WTC11 (cell line): ENCODE measurements at regions not wholly inside any gene's neighbourhood (a gene's known extent, or its start where the extent isn't known, plus 50 kb on each side); places are given as distances from the start of the nearest gene placed in this dataset.
A peak's percentile ranks its signal among the peaks of the same experiment; 100 is the strongest.

Source experiments
- ATAC-seq: fragments of 200-7000 bp; cut with Tn5 transposase; 2 replicates; pipeline ENCODE4 v1.10.0; 2021; ENCODE audit warnings: mild to moderate bottlenecking, moderate library complexity
- CTCF ChIA-PET: fragments of 300-600 bp; sonication (Branson Sonifier 250); formaldehyde crosslinking; loops from one replicate; lab custom pipeline; 2021; ENCODE audit warnings: antibody characterized with exemption; lab: Charles Lee
- POLR2A ChIA-PET: fragments of 350-600 bp; sonication (Branson Sonifier 250); formaldehyde crosslinking; loops from one replicate; lab custom pipeline; 2021; ENCODE audit warnings: antibody characterized with exemption; lab: Charles Lee
- DNase-seq: peaks from one replicate; pipeline ENCODE4 v3.0.0; 2021; ENCODE audit warnings: low spot score
- H3K27ac Mint-ChIP-seq: 2 replicates; pipeline ENCODE4 v1.8.0; 2021; ENCODE audit warnings: mixed read lengths
- H3K27me3 Mint-ChIP-seq: 2 replicates; pipeline ENCODE4 v1.8.0; 2021; ENCODE audit warnings: low read depth, mild to moderate bottlenecking, moderate library complexity, mixed read lengths
- H3K36me3 Mint-ChIP-seq: 2 replicates; pipeline ENCODE4 v1.8.0; 2021; ENCODE audit warnings: mixed read lengths
- H3K4me1 Mint-ChIP-seq: 2 replicates; pipeline ENCODE4 v1.8.0; 2022; ENCODE audit warnings: mixed read lengths
- H3K4me3 Mint-ChIP-seq: 2 replicates; pipeline ENCODE4 v1.8.0; 2021; ENCODE audit warnings: mild to moderate bottlenecking, moderate library complexity, mixed read lengths
- H3K9me3 Mint-ChIP-seq: 2 replicates; pipeline ENCODE4 v1.8.0; 2021; ENCODE audit warnings: mixed read lengths
- ATF1 ChIP-seq: sonication (generic); formaldehyde crosslinking; IDR thresholded peaks from 2 replicates; pipeline ENCODE4 v1.8.1; 2023; ENCODE audit warnings: mild to moderate bottlenecking, moderate library complexity, missing genetic modification reagents
- CBFB ChIP-seq: sonication (generic); formaldehyde crosslinking; IDR thresholded peaks from 2 replicates; pipeline ENCODE4 v1.8.1; 2022; ENCODE audit warnings: mild to moderate bottlenecking, low read depth, missing genetic modification reagents
- CREB1 ChIP-seq: sonication (generic); formaldehyde crosslinking; IDR thresholded peaks from 2 replicates; pipeline ENCODE4 v1.8.0; 2023; ENCODE audit warnings: mild to moderate bottlenecking, missing genetic modification reagents
- ELF4 ChIP-seq: sonication (generic); formaldehyde crosslinking; IDR thresholded peaks from 2 replicates; pipeline ENCODE4 v1.8.1; 2022; ENCODE audit warnings: low read depth, mild to moderate bottlenecking, moderate library complexity, missing genetic modification reagents
- ESRRA ChIP-seq: sonication (generic); formaldehyde crosslinking; IDR thresholded peaks from 2 replicates; pipeline ENCODE4 v1.8.1; 2022; ENCODE audit warnings: mild to moderate bottlenecking, missing genetic modification reagents, borderline replicate concordance
- ETV6 ChIP-seq: sonication (generic); formaldehyde crosslinking; IDR thresholded peaks from 2 replicates; pipeline ENCODE4 v1.8.1; 2022; ENCODE audit warnings: mild to moderate bottlenecking, missing genetic modification reagents
- FOXP1 ChIP-seq: sonication (generic); formaldehyde crosslinking; IDR thresholded peaks from 2 replicates; pipeline ENCODE4 v1.8.0; 2022; ENCODE audit warnings: missing genetic modification reagents, mild to moderate bottlenecking, moderate library complexity, borderline replicate concordance
- HMGA2 ChIP-seq: fragments of 250-450 bp; sonication (Bioruptor Pico); IDR thresholded peaks from 2 replicates; pipeline ENCODE4 v1.4.0; 2021; ENCODE audit warnings: mild to moderate bottlenecking, moderate library complexity
- JAZF1 ChIP-seq: fragments of 250-450 bp; sonication (Bioruptor Pico); IDR thresholded peaks from 2 replicates; pipeline ENCODE4 v1.9.0; 2021; ENCODE audit warnings: moderate library complexity, mild to moderate bottlenecking, inconsistent platforms
- KAT7 ChIP-seq: sonication (generic); formaldehyde crosslinking; IDR thresholded peaks from 2 replicates; pipeline ENCODE4 v1.8.1; 2023; ENCODE audit warnings: missing genetic modification reagents, mild to moderate bottlenecking, borderline replicate concordance
- MXD4 ChIP-seq: fragments of 250-450 bp; sonication (Bioruptor Pico); IDR thresholded peaks from 2 replicates; pipeline ENCODE4 v1.8.0; 2021; ENCODE audit warnings: mild to moderate bottlenecking, moderate library complexity, borderline replicate concordance
- MYBL2 ChIP-seq: sonication (generic); formaldehyde crosslinking; IDR thresholded peaks from 2 replicates; pipeline ENCODE4 v1.8.1; 2023; ENCODE audit warnings: mild to moderate bottlenecking, moderate library complexity, missing genetic modification reagents
- NFE2L1 ChIP-seq: sonication (generic); formaldehyde crosslinking; IDR thresholded peaks from 2 replicates; pipeline ENCODE4 v1.8.1; 2023; ENCODE audit warnings: missing genetic modification reagents
- NR3C1 ChIP-seq: sonication (generic); formaldehyde crosslinking; conservative IDR thresholded peaks from 2 replicates; pipeline ENCODE4 v1.8.1; 2023; ENCODE audit warnings: low read depth, mild to moderate bottlenecking, missing genetic modification reagents
- TEAD4 ChIP-seq: sonication (generic); formaldehyde crosslinking; IDR thresholded peaks from 2 replicates; pipeline ENCODE4 v1.8.0; 2022; ENCODE audit warnings: mild to moderate bottlenecking, missing genetic modification reagents
- ZNF121 ChIP-seq: sonication (generic); formaldehyde crosslinking; IDR thresholded peaks from 2 replicates; pipeline ENCODE4 v1.8.0; 2023; ENCODE audit warnings: missing genetic modification reagents
- ZNF138 ChIP-seq: sonication (generic); formaldehyde crosslinking; conservative IDR thresholded peaks from 2 replicates; pipeline ENCODE4 v1.8.1; 2022; ENCODE audit warnings: mild to moderate bottlenecking, moderate library complexity, missing genetic modification reagents
- ZNF232 ChIP-seq: sonication (generic); formaldehyde crosslinking; IDR thresholded peaks from 2 replicates; pipeline ENCODE4 v1.8.0; 2022; ENCODE audit warnings: mild to moderate bottlenecking, missing genetic modification reagents
- ZNF416 ChIP-seq: fragments of 250-450 bp; sonication (Bioruptor Pico); IDR thresholded peaks from 2 replicates; pipeline ENCODE4 v1.9.0; 2021; ENCODE audit warnings: mild to moderate bottlenecking, inconsistent platforms
- TF ChIP-seq, protein P1 (sequence below): fragments of 250-450 bp; sonication (Bioruptor Pico); IDR thresholded peaks from 2 replicates; pipeline ENCODE4 v2.1.2; 2022; ENCODE audit warnings: mild to moderate bottlenecking, moderate library complexity
- TF ChIP-seq, protein P2 (sequence below): fragments of 250-450 bp; sonication (Bioruptor Pico); conservative IDR thresholded peaks from 2 replicates; pipeline ENCODE4 v1.9.0; 2021; ENCODE audit warnings: mild to moderate bottlenecking
- TF ChIP-seq, protein P3 (sequence below): sonication (generic); formaldehyde crosslinking; IDR thresholded peaks from 2 replicates; pipeline ENCODE4 v1.8.1; 2022; ENCODE audit warnings: missing genetic modification reagents, borderline replicate concordance
- TF ChIP-seq, protein P4 (sequence below): sonication (generic); formaldehyde crosslinking; IDR thresholded peaks from 2 replicates; pipeline ENCODE4 v1.8.0; 2022; ENCODE audit warnings: mild to moderate bottlenecking, missing genetic modification reagents

DNA sequence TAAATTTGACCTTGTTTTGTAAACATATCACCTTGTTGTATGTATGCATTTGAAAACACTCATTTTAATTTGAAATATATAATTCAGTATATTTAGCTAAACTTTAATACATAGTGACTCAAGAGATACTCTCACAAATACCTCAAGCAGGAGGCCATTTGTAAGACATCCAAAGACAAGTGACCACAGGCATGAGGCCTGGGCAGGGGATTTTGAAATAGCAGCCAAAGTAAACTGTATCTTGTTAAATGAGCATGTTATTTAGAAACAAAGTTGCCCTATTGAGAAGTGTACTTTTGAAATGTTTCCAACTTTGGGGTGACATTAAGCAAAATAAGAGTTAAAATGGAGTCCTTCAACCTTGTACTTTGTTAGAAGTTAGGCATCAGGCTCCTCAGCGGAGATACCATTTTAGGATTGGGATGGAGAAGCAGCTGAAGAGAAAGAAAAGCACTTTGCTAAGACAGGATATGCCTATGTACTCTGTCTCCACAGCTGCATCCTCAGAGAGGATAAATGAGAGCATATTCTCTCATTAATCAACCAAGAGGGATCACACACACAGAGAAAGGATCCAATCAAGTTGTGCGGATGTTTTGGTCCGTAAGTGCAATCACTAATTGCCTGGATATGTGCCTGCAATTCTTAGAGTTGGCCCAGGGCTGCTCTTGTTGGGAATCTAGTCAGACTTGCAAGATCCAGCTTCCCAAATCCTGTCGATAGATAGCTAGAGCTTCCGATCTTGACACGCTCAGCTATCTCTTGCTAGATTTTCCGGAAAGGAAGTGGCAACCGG lies 157.5 kb upstream of the HAPLN1 start:
- no peaks in the 10 kb centered on the region for H3K27me3 Mint-ChIP-seq

DNA sequence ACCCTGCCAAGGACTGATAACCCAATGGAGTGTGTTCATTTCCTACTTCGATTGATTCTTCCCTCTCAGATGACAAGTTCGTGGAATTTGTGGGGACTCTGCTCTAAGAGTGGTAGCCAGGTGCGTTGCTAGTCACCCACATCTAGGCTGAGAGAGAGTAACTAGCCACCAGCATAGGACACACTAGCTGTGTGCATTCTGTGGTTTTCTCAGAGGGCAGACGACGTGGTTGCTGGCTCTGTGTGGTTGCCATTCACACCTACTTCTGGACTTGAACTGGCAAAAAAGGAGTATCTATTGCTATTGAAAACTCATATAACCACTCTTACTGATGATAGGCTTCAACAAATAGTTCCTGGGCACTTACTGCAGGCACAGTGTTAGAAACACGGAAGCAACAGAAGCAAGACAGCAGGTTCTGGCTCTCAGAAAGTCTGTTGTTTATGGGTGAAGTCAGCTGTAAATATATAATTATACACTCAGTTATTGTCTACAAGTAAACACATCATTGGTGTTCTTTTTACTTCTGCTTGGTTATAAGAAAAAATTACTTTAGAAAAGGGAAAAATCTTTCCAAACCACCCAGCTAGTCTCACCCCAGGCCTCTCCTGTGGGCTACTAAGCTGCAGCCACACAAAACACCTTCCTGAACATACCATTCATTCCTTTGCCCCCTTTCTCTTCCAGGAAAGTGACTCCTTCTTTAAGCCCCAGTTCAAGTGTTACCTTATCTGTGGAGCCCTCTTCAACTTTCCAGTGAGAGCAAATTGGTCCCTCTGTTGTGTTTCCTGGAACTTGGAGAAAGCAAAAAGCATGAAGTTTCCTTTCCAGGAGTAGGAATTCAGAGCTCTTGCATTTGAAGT lies 151.1 kb upstream of the HAPLN1 start:
- peak; percentile 76 for ATAC-seq
- ChIA-PET POLR2A (no interaction called here), CTCF (no interaction called here)
- Mint-ChIP-seq H3K4me3 (no peak overlapping the region), H3K9me3 (no peaks in the 10 kb centered on the region), H3K27me3 (no peaks in the 10 kb centered on the region), H3K27ac (no peak overlapping the region), H3K4me1 (no peaks in the 10 kb centered on the region), H3K36me3 (no peaks in the 10 kb centered on the region)
- no peak for TF ChIP-seq ZNF232
- TF ChIP-seq JAZF1, result no peak
- TF ChIP-seq MYBL2 (CRISPR knock-in tag), result no peak
- TF ChIP-seq HMGA2 (CRISPR knock-in tag), result no peak
- TF ChIP-seq ZNF138 (CRISPR knock-in tag), result no peak
- TF ChIP-seq ESRRA (CRISPR knock-in tag), result no peak
- TF ChIP-seq, protein P1, sequence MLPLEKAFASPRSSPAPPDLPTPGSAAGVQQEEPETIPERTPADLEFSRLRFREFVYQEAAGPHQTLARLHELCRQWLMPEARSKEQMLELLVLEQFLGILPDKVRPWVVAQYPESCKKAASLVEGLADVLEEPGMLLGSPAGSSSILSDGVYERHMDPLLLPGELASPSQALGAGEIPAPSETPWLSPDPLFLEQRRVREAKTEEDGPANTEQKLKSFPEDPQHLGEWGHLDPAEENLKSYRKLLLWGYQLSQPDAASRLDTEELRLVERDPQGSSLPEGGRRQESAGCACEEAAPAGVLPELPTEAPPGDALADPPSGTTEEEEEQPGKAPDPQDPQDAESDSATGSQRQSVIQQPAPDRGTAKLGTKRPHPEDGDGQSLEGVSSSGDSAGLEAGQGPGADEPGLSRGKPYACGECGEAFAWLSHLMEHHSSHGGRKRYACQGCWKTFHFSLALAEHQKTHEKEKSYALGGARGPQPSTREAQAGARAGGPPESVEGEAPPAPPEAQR, result no peak
- TF ChIP-seq TEAD4 (CRISPR knock-in tag), result no peak
- TF ChIP-seq, protein P2, sequence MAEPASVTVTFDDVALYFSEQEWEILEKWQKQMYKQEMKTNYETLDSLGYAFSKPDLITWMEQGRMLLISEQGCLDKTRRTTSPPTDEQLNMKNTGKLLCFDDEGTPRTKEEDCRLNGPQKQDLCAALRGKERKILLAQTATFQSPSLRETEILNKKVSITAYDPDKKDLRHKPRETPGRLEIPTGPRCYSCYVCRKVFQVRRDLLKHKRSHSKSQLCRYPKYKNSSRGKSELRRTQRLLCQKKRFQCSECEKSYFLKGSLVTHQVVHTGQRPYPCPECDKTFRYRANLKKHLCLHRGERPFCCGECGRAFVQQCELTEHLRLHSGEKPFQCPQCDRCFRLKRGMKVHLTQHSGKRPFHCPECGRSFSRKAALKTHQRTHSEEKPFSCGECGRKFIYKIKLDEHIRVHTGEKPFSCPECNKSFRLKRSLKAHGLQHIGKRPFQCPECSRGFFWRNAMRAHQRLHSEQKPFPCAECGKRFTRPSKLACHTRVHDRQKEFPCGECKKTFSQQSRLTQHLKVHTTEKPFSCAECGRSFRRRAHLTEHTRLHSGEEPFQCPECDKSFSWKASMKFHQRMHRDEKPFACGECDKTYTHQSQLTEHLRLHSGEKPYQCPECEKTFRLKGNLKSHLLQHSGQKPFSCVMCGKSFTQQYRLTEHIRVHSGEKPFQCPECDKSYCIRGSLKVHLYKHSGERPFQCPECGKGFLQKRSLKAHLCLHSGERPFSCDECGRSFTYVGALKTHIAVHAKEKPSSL (CRISPR knock-in tag), result no peak
- no peak for TF ChIP-seq CBFB (CRISPR knock-in tag)
- TF ChIP-seq, protein P3, sequence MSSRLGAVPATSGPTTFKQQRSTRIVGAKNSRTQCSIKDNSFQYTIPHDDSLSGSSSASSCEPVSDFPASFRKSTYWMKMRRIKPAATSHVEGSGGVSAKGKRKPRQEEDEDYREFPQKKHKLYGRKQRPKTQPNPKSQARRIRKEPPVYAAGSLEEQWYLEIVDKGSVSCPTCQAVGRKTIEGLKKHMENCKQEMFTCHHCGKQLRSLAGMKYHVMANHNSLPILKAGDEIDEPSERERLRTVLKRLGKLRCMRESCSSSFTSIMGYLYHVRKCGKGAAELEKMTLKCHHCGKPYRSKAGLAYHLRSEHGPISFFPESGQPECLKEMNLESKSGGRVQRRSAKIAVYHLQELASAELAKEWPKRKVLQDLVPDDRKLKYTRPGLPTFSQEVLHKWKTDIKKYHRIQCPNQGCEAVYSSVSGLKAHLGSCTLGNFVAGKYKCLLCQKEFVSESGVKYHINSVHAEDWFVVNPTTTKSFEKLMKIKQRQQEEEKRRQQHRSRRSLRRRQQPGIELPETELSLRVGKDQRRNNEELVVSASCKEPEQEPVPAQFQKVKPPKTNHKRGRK (CRISPR knock-in tag), result no peak
- TF ChIP-seq ZNF121 (CRISPR knock-in tag), result no peak
- TF ChIP-seq FOXP1 (CRISPR knock-in tag), result no peak
- DNase-seq, result no peak

More for the DNA sequence above, 157.5 kb upstream of the HAPLN1 start:
- no peak for DNase-seq
- Mint-ChIP-seq H3K4me1 (peaks cover 5% of the 10 kb centered on the region), H3K27ac (no peak overlapping the region), H3K4me3 (no peak overlapping the region), H3K36me3 (no peaks in the 10 kb centered on the region), H3K9me3 (no peaks in the 10 kb centered on the region)
- POLR2A ChIA-PET, result no interaction called here
- ATAC-seq, result no peak
- TF ChIP-seq CREB1, result no peak
- TF ChIP-seq, protein P4, sequence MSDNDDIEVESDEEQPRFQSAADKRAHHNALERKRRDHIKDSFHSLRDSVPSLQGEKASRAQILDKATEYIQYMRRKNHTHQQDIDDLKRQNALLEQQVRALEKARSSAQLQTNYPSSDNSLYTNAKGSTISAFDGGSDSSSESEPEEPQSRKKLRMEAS (CRISPR knock-in tag), result no peak
- TF ChIP-seq ZNF416 (CRISPR knock-in tag), result no peak
- TF ChIP-seq KAT7 (CRISPR knock-in tag), result no peak
- no peak for TF ChIP-seq NR3C1 (CRISPR knock-in tag)
- TF ChIP-seq ETV6 (CRISPR knock-in tag), result no peak
- no peak for TF ChIP-seq MXD4 (CRISPR knock-in tag)
- no peak for TF ChIP-seq NFE2L1 (CRISPR knock-in tag)
- no peak for TF ChIP-seq MYBL2 (CRISPR knock-in tag)
- no peak for TF ChIP-seq ESRRA (CRISPR knock-in tag)
- no peak for TF ChIP-seq ATF1 (CRISPR knock-in tag)
- TF ChIP-seq ELF4 (CRISPR knock-in tag), result no peak
- CTCF ChIA-PET, result no interaction called here
